ENCODE measurements at regions not wholly inside any gene's neighbourhood (a gene's known extent, or its start where the extent isn't known, plus 50 kb on each side); places are given as distances from the start of the nearest gene placed in this dataset.

GRCh38 chr5:162209005-162209605, 141.5 kb downstream of the GABRG2 start:
- H3K9ac ChIP-seq (ENCODE audit: low read length), result no peak overlapping the region
- H3K27ac ChIP-seq (ENCODE audit: low read depth, low read length), result no peak overlapping the region
- H3K27me3 ChIP-seq (ENCODE audit: control insufficient read depth, insufficient read depth, low read length), result no peaks in the 10 kb centered on the region
- H3K9me3 ChIP-seq (ENCODE audit: control insufficient read depth, insufficient read depth, low read depth, low read length), result no peaks in the 10 kb centered on the region
- no peaks in the 10 kb centered on the region for H3K4me1 ChIP-seq (ENCODE audit: control insufficient read depth, insufficient read depth, low read length)
- H3K36me3 ChIP-seq (ENCODE audit: control insufficient read depth, insufficient read depth, low read length), result no peaks in the 10 kb centered on the region
- no peak overlapping the region for H3K4me3 ChIP-seq (ENCODE audit: low read depth, low read length)

- H3K4me3 ChIP-seq (ENCODE audit: low read depth, low read length), result no peak overlapping the region
- no peaks in the 10 kb centered on the region for H3K9me3 ChIP-seq (ENCODE audit: control insufficient read depth, insufficient read depth, low read depth, low read length)
- H3K4me1 ChIP-seq (ENCODE audit: control insufficient read depth, insufficient read depth, low read length), result no peaks in the 10 kb centered on the region
- no peaks in the 10 kb centered on the region for H3K27me3 ChIP-seq (ENCODE audit: control insufficient read depth, insufficient read depth, low read length)
- H3K36me3 ChIP-seq (ENCODE audit: control insufficient read depth, insufficient read depth, low read length), result no peaks in the 10 kb centered on the region
- H3K27ac ChIP-seq (ENCODE audit: low read depth, low read length), result no peak overlapping the region
- no peak overlapping the region for H3K9ac ChIP-seq (ENCODE audit: low read length)
Measured at GRCh38 chr5:162214551-162214950, 147.0 kb downstream of the GABRG2 start.

GRCh38 chr5:162217037-162217436, 149.5 kb downstream of the GABRG2 start:
- Histone ChIP-seq H3K9me3 (ENCODE audit: control insufficient read depth, insufficient read depth, low read depth, low read length) (no peaks in the 10 kb centered on the region), H3K4me3 (ENCODE audit: low read depth, low read length) (no peak overlapping the region), H3K9ac (ENCODE audit: low read length) (no peak overlapping the region), H3K4me1 (ENCODE audit: control insufficient read depth, insufficient read depth, low read length) (no peaks in the 10 kb centered on the region), H3K27ac (ENCODE audit: low read depth, low read length) (no peak overlapping the region), H3K36me3 (ENCODE audit: control insufficient read depth, insufficient read depth, low read length) (no peaks in the 10 kb centered on the region), H3K27me3 (ENCODE audit: control insufficient read depth, insufficient read depth, low read length) (no peaks in the 10 kb centered on the region)

GRCh38 chr5:162221910-162222309, 154.3 kb downstream of the GABRG2 start:
- H3K4me1 ChIP-seq (ENCODE audit: control insufficient read depth, insufficient read depth, low read length), result no peaks in the 10 kb centered on the region
- H3K9ac ChIP-seq (ENCODE audit: low read length), result no peak overlapping the region
- H3K36me3 ChIP-seq (ENCODE audit: control insufficient read depth, insufficient read depth, low read length), result no peaks in the 10 kb centered on the region
- H3K4me3 ChIP-seq (ENCODE audit: low read depth, low read length), result no peak overlapping the region
- no peaks in the 10 kb centered on the region for H3K27me3 ChIP-seq (ENCODE audit: control insufficient read depth, insufficient read depth, low read length)
- H3K27ac ChIP-seq (ENCODE audit: low read depth, low read length), result no peak overlapping the region
- no peaks in the 10 kb centered on the region for H3K9me3 ChIP-seq (ENCODE audit: control insufficient read depth, insufficient read depth, low read depth, low read length)

GRCh38 chr5:162227075-162227474, 159.5 kb downstream of the GABRG2 start:
- H3K27me3 ChIP-seq (ENCODE audit: control insufficient read depth, insufficient read depth, low read length), result no peaks in the 10 kb centered on the region
- no peak overlapping the region for H3K9ac ChIP-seq (ENCODE audit: low read length)
- no peaks in the 10 kb centered on the region for H3K4me1 ChIP-seq (ENCODE audit: control insufficient read depth, insufficient read depth, low read length)
- peaks cover 16% of the 10 kb centered on the region for H3K9me3 ChIP-seq (ENCODE audit: control insufficient read depth, insufficient read depth, low read depth, low read length)
- H3K27ac ChIP-seq (ENCODE audit: low read depth, low read length), result no peak overlapping the region
- H3K36me3 ChIP-seq (ENCODE audit: control insufficient read depth, insufficient read depth, low read length), result no peaks in the 10 kb centered on the region
- no peak overlapping the region for H3K4me3 ChIP-seq (ENCODE audit: low read depth, low read length)

DNA sequence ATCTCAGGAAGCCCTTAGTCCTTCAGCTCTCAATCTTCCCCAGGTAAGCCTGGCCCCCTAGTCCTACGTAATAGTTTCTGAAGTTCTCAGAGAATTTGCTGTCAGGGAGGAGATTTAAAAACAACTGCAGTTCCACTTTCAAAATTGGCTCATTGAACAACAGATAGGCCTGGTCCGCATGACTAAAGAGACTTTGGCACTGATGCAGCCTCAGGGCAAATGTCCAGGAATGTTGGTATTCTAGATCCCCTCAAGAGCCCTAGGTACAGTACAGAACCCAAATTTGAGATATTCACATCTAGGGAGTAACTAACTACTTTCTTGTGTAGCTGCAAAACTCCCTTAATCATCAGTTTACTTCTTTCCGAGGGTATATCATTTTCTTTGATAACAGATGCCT, 162.8 kb downstream of the GABRG2 start:
- Histone ChIP-seq H3K9me3 (ENCODE audit: control insufficient read depth, insufficient read depth, low read depth, low read length) (peaks cover 35% of the 10 kb centered on the region), H3K9ac (ENCODE audit: low read length) (no peak overlapping the region), H3K36me3 (ENCODE audit: control insufficient read depth, insufficient read depth, low read length) (peaks cover 4% of the 10 kb centered on the region; the same call in 1 of the 2 replicates), H3K27me3 (ENCODE audit: control insufficient read depth, insufficient read depth, low read length) (no peaks in the 10 kb centered on the region), H3K4me1 (ENCODE audit: control insufficient read depth, insufficient read depth, low read length) (no peaks in the 10 kb centered on the region), H3K27ac (ENCODE audit: low read depth, low read length) (no peak overlapping the region), H3K4me3 (ENCODE audit: low read depth, low read length) (no peak overlapping the region)

- H3K27me3 ChIP-seq (ENCODE audit: control insufficient read depth, insufficient read depth, low read length), result no peaks in the 10 kb centered on the region
- H3K27ac ChIP-seq (ENCODE audit: low read depth, low read length), result no peak overlapping the region
- peaks cover 4% of the 10 kb centered on the region; the same call in 1 of the 2 replicates for H3K36me3 ChIP-seq (ENCODE audit: control insufficient read depth, insufficient read depth, low read length)
Measured at GRCh38 chr5:162231522-162231921, 163.9 kb downstream of the GABRG2 start.

GRCh38 chr5:162240734-162241133, 173.2 kb downstream of the GABRG2 start:
- Histone ChIP-seq H3K4me3 (ENCODE audit: low read depth, low read length) (no peak overlapping the region), H3K36me3 (ENCODE audit: control insufficient read depth, insufficient read depth, low read length) (no peaks in the 10 kb centered on the region), H3K9me3 (ENCODE audit: control insufficient read depth, insufficient read depth, low read depth, low read length) (peaks cover 26% of the 10 kb centered on the region), H3K27ac (ENCODE audit: low read depth, low read length) (no peak overlapping the region), H3K27me3 (ENCODE audit: control insufficient read depth, insufficient read depth, low read length) (no peaks in the 10 kb centered on the region), H3K4me1 (ENCODE audit: control insufficient read depth, insufficient read depth, low read length) (no peaks in the 10 kb centered on the region), H3K9ac (ENCODE audit: low read length) (no peak overlapping the region)

More at GRCh38 chr5:162231522-162231921, 163.9 kb downstream of the GABRG2 start:
- Histone ChIP-seq H3K4me3 (ENCODE audit: low read depth, low read length) (no peak overlapping the region), H3K4me1 (ENCODE audit: control insufficient read depth, insufficient read depth, low read length) (no peaks in the 10 kb centered on the region), H3K9ac (ENCODE audit: low read length) (no peak overlapping the region), H3K9me3 (ENCODE audit: control insufficient read depth, insufficient read depth, low read depth, low read length) (peaks cover 47% of the 10 kb centered on the region)

GRCh38 chr5:162242416-162242815, 174.8 kb downstream of the GABRG2 start:
- H3K9ac ChIP-seq (ENCODE audit: low read length), result no peak overlapping the region
- H3K4me3 ChIP-seq (ENCODE audit: low read depth, low read length), result no peak overlapping the region
- H3K36me3 ChIP-seq (ENCODE audit: control insufficient read depth, insufficient read depth, low read length), result no peaks in the 10 kb centered on the region
- no peaks in the 10 kb centered on the region for H3K27me3 ChIP-seq (ENCODE audit: control insufficient read depth, insufficient read depth, low read length)
- H3K9me3 ChIP-seq (ENCODE audit: control insufficient read depth, insufficient read depth, low read depth, low read length), result peaks cover 9% of the 10 kb centered on the region
- no peaks in the 10 kb centered on the region for H3K4me1 ChIP-seq (ENCODE audit: control insufficient read depth, insufficient read depth, low read length)
- H3K27ac ChIP-seq (ENCODE audit: low read depth, low read length), result no peak overlapping the region

DNA sequence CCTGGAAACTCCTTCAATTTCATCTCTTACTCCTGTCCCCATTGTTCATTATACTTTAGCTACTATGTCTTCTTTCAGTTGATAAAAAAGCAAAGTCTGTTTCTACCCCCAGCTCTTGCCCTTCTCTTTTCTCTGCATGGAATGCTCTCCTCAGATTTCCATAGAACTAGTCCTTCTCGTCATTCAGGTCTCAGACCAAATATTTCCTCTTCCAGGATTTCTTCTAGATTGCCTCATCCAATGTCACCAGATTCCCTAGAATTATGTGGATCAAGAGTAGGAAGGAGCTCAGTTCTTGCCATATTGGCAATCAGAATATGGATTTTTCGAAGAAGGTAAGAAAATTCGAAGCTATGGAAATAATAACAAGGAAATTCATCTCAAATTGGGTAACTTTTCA, 176.1 kb downstream of the GABRG2 start:
- Histone ChIP-seq H3K36me3 (ENCODE audit: control insufficient read depth, insufficient read depth, low read length) (no peaks in the 10 kb centered on the region), H3K27me3 (ENCODE audit: control insufficient read depth, insufficient read depth, low read length) (no peaks in the 10 kb centered on the region), H3K27ac (ENCODE audit: low read depth, low read length) (no peak overlapping the region), H3K4me3 (ENCODE audit: low read depth, low read length) (no peak overlapping the region), H3K4me1 (ENCODE audit: control insufficient read depth, insufficient read depth, low read length) (no peaks in the 10 kb centered on the region), H3K9ac (ENCODE audit: low read length) (no peak overlapping the region), H3K9me3 (ENCODE audit: control insufficient read depth, insufficient read depth, low read depth, low read length) (no peaks in the 10 kb centered on the region)

GRCh38 chr5:162248107-162248713, 180.6 kb downstream of the GABRG2 start:
- Histone ChIP-seq H3K4me1 (ENCODE audit: control insufficient read depth, insufficient read depth, low read length) (no peaks in the 10 kb centered on the region), H3K9ac (ENCODE audit: low read length) (no peak overlapping the region), H3K36me3 (ENCODE audit: control insufficient read depth, insufficient read depth, low read length) (no peaks in the 10 kb centered on the region), H3K9me3 (ENCODE audit: control insufficient read depth, insufficient read depth, low read depth, low read length) (no peaks in the 10 kb centered on the region), H3K27ac (ENCODE audit: low read depth, low read length) (no peak overlapping the region), H3K4me3 (ENCODE audit: low read depth, low read length) (no peak overlapping the region; the same call in 1 of the 2 replicates), H3K27me3 (ENCODE audit: control insufficient read depth, insufficient read depth, low read length) (no peaks in the 10 kb centered on the region)

Data from HUES6 (cell line).